AG09309 (cell line): ENCODE measurements at regions not wholly inside any gene's neighbourhood (a gene's known extent, or its start where the extent isn't known, plus 50 kb on each side); places are given as distances from the start of the nearest gene placed in this dataset.

ENCODE experiments used
- DNase-seq: peaks from one replicate; pipeline ENCODE4 v3.0.0-alpha.2; 2010; ENCODE audit warnings: low read depth
- H3K4me3 ChIP-seq: 2 replicates; pipeline ENCODE4 v1.5.1; 2011; ENCODE audit warnings: mild to moderate bottlenecking, low read depth, low read length, moderate library complexity; ENCODE audit not compliant: control insufficient read depth
- TF ChIP-seq, protein P1 (sequence below): IDR thresholded peaks from 2 replicates; pipeline ENCODE4 v1.5.1; 2011; ENCODE audit warnings: mild to moderate bottlenecking, low read depth, low read length, inconsistent platforms; ENCODE audit not compliant: insufficient read depth, control insufficient read depth; ENCODE audit errors: missing control alignments

DNA sequence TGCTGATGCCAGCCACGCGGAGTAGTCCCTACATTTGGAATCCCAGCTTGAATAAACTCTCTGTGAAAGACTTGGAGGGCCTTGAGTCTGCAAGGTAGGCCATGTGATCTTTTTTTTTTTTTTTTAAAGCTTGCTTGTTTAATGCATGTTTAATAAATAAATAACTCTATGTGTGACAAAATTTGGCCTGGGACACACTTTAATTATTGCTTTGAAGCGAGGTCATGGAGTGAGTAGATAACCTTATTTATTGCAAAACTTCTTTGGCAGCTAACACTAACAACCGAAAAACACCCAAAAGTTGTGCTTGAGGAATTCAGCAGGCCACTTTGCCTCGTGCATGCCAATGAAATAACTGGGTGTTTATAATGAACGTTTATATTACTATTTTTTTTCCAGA lies 382.2 kb downstream of the FLRT2 start:
- no peak for DNase-seq
- H3K4me3 ChIP-seq: no peak overlapping the region
- TF ChIP-seq, protein P1, sequence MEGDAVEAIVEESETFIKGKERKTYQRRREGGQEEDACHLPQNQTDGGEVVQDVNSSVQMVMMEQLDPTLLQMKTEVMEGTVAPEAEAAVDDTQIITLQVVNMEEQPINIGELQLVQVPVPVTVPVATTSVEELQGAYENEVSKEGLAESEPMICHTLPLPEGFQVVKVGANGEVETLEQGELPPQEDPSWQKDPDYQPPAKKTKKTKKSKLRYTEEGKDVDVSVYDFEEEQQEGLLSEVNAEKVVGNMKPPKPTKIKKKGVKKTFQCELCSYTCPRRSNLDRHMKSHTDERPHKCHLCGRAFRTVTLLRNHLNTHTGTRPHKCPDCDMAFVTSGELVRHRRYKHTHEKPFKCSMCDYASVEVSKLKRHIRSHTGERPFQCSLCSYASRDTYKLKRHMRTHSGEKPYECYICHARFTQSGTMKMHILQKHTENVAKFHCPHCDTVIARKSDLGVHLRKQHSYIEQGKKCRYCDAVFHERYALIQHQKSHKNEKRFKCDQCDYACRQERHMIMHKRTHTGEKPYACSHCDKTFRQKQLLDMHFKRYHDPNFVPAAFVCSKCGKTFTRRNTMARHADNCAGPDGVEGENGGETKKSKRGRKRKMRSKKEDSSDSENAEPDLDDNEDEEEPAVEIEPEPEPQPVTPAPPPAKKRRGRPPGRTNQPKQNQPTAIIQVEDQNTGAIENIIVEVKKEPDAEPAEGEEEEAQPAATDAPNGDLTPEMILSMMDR: no peak

DNA sequence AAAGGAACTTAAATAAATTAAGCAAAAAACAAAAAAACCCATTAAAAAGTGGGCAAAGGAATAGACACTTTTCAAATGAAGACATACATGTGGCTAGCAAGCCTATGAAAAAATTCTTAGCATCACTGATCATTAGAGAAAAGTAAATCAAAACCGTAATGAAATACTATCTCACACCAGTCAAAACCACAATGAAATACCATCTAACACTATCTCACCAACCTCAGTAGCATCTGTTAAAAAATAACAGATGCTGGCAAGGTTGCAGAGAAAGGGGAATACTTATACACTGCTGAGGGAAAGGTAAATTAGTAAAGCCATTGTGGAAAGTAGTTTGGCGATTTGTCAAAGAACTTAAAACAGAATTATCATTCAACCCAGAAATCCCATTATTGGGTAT lies 381.1 kb downstream of the FLRT2 start:
- TF ChIP-seq, protein P1: no peak
- no peak for DNase-seq
- no peak overlapping the region for H3K4me3 ChIP-seq

DNA sequence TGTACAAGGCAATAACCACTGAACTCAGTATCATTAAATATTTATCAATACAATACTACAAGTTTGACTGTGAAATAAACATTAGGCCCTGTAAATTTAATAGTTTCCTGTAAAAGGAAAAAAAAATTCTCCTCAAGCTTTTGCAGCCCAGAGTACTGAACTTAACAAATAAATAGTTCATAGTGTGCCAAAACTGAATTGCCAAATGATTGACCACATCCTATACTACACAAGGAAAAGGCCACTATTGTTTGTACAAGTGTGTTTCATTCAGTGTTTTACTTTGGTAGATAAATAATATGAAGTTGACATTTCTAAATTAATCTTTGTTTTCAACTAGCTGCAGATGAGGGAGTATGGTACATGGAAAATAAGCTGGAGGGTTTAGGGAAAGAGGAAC lies 379.6 kb downstream of the FLRT2 start:
- DNase-seq: no peak
- H3K4me3 ChIP-seq: no peak overlapping the region
- TF ChIP-seq, protein P1: no peak

DNA sequence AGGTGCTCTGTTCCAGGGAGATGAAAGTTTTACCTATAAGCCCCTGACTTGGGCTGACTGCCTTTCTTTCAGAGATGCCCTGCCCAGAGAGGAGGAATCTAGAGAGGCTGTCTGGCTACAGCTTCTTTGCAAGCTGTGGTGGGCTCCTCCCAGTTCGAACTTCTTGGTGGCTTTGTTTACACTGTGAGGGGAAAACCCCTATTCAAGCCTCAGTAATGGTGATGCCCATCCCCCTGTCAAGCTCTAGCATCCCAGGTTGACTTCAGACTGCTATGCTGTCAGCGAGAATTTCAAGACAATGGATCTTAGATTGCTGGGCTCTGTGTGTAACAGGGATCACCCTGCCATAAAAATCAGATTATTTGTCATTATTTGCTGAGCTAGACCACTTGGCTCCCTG lies 377.6 kb downstream of the FLRT2 start:
- no peak for DNase-seq
- TF ChIP-seq, protein P1: no peak
- H3K4me3 ChIP-seq: no peak overlapping the region

DNA sequence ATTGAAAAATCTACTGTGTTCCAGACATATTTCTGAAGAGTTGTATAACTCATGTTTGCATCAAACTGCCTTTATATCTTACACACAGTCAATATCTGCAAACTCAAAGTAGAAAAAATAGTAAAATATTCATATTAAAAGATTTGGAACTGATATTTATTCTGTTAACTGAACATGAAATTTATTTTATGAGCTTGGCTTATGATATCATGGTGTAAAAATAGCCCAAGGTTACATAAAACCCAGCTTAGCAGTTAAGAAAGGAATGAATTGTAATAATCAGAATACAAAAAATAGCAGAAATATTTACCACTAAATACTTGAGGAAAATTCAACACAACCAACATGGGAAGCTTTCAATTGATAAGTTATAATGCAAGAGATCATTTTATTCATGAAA lies 367.9 kb downstream of the FLRT2 start:
- no peak for DNase-seq
- TF ChIP-seq, protein P1: no peak
- no peak overlapping the region for H3K4me3 ChIP-seq

DNA sequence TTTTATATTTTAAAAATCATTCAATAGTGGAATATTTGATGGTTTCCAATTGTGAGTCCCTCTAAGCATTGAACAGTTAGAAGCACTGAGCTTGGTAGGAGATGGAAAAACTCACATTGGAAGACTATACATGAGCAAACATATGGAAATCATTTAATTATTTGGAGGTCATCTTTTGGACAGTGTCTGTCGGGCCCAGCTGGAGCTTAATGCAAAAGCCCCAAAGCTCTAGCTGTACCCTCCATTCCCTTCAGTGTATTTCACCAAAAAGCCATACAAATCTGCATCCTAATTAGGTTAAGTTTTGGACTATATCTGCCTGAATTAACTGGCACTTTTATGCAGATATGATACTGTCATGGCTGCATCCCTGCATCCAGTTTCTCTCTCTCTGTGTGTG lies 365.7 kb downstream of the FLRT2 start:
- TF ChIP-seq, protein P1: no peak
- no peak for DNase-seq
- no peak overlapping the region for H3K4me3 ChIP-seq

DNA sequence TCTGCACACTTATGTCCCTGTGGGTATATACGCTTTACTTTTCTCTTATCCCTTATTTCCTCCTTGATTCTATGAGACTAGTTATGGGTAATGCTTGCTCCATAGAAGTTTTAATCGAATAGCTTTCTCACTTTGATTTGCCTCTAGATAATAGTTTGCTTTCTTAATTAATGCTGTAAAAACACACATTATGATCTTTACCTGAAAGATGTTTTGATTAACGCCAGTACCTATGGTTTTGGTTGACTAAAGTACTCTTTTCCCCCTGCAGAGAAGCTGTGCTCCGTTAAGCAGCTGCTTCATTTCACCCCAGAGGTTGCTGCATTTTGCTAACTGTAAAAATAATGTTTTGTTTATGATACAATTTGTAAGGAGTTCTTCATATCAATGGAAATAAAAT lies 362.3 kb downstream of the FLRT2 start:
- TF ChIP-seq, protein P1: no peak
- no peak for DNase-seq
- no peak overlapping the region for H3K4me3 ChIP-seq
